Type B pancreatic cell (in vitro differentiated cells): ENCODE measurements at regions not wholly inside any gene's neighbourhood (a gene's known extent, or its start where the extent isn't known, plus 50 kb on each side); places are given as distances from the start of the nearest gene placed in this dataset.

ENCODE experiments used
- DNase-seq: peaks from one replicate; pipeline ENCODE4 v3.0.0; 2021; ENCODE audit warnings: mixed read lengths; ENCODE audit not compliant: unreplicated experiment; ENCODE audit errors: extremely low spot score
- H3K27ac Mint-ChIP-seq: 2 replicates; pipeline ENCODE4 v1.8.0; 2021; ENCODE audit warnings: mild to moderate bottlenecking, mixed read lengths
- H3K27me3 Mint-ChIP-seq: 2 replicates; pipeline ENCODE4 v1.8.0; 2021; ENCODE audit warnings: mixed read lengths
- H3K36me3 Mint-ChIP-seq: 2 replicates; pipeline ENCODE4 v1.8.0; 2021; ENCODE audit warnings: mixed read lengths
- H3K4me1 Mint-ChIP-seq: one replicate; pipeline ENCODE4 v1.8.0; 2021; ENCODE audit warnings: mixed read lengths; ENCODE audit not compliant: unreplicated experiment
- H3K4me3 Mint-ChIP-seq: 2 replicates; pipeline ENCODE4 v1.8.0; 2021; ENCODE audit warnings: mild to moderate bottlenecking, mixed read lengths
- H3K9me3 Mint-ChIP-seq: 2 replicates; pipeline ENCODE4 v1.8.0; 2021; ENCODE audit warnings: mixed read lengths
- CTCF ChIP-seq: fragments of 200-600 bp; sonication (generic); conservative IDR thresholded peaks from 2 replicates; pipeline ENCODE4 v1.5.0; 2021; ENCODE audit warnings: antibody characterized with exemption, mild to moderate bottlenecking

- no peak overlapping the region for H3K4me3 Mint-ChIP-seq
- H3K36me3 Mint-ChIP-seq = no peaks in the 10 kb centered on the region
- DNase-seq = no peak
- no peak overlapping the region for H3K27ac Mint-ChIP-seq
- peaks cover 10% of the 10 kb centered on the region for H3K27me3 Mint-ChIP-seq
- no peaks in the 10 kb centered on the region for H3K9me3 Mint-ChIP-seq
- no peak for TF ChIP-seq CTCF
- H3K4me1 Mint-ChIP-seq = peaks cover 6% of the 10 kb centered on the region
Observed at GRCh38 chr20:4490606-4491280, 195.5 kb upstream of the PRNP start.

DNA sequence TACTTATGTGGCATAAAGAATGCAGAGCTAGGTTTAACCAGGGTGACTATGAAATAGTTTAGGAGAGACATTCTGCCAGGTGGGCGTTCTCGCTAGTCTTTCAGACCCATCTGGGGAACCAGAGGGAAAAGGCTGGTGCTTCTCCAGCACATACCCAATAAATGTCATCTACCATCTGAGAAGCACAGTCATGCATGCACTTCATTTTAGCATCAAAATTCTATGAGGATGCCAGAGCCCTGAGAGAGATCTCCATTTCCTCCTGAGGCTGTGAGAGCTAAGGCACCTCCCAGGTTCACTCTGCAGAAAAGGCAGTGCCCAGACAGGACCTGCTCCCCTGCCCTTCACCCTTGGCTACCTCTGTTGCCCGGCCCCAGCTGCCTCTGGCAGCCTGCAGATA, 196.2 kb upstream of the PRNP start:
- Mint-ChIP-seq H3K27ac (no peak overlapping the region), H3K4me3 (no peak overlapping the region), H3K27me3 (peaks cover 10% of the 10 kb centered on the region), H3K9me3 (no peaks in the 10 kb centered on the region), H3K4me1 (peaks cover 6% of the 10 kb centered on the region), H3K36me3 (no peaks in the 10 kb centered on the region)
- no peak for TF ChIP-seq CTCF
- no peak for DNase-seq

GRCh38 chr20:4488407-4489339, 197.6 kb upstream of the PRNP start:
- peaks cover 10% of the 10 kb centered on the region for H3K27me3 Mint-ChIP-seq
- H3K9me3 Mint-ChIP-seq = no peaks in the 10 kb centered on the region
- TF ChIP-seq CTCF = no peak
- no peak overlapping the region for H3K27ac Mint-ChIP-seq
- H3K36me3 Mint-ChIP-seq = no peaks in the 10 kb centered on the region
- peaks cover 6% of the 10 kb centered on the region for H3K4me1 Mint-ChIP-seq
- DNase-seq = no peak
- H3K4me3 Mint-ChIP-seq = no peak overlapping the region

DNA sequence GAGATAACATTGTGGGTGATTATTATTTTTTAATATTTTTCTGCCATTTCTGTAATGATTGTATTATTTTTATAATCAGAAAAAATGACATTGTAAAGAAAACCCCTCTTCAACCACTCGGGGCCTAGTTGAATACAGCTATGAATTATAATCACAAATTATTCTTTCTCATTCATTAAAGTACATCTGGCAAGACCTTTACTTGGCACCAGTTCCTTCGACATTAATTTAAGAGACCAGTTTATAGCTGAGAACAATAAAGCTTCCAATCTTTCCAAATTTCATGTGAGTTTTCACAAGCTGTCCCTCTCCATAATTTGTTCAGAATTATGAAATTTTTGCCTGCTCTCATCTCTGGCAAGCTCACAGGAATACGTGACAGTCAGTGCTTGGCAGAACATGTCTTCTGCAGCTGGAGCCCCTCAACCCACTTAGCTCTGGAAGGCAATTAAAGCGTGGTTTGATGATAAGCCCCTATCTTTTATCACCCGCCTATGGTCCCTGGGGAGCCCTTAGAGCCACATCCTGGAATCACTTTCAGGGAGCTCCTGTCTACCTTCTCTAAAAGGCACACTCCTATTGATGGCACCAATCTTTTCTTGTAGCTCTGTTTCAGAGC, 201.8 kb upstream of the PRNP start:
- Mint-ChIP-seq H3K36me3 (no peaks in the 10 kb centered on the region), H3K4me3 (no peak overlapping the region), H3K27ac (no peak overlapping the region), H3K4me1 (no peaks in the 10 kb centered on the region), H3K27me3 (peaks cover 28% of the 10 kb centered on the region), H3K9me3 (no peaks in the 10 kb centered on the region)
- DNase-seq = no peak
- no peak for TF ChIP-seq CTCF

DNA sequence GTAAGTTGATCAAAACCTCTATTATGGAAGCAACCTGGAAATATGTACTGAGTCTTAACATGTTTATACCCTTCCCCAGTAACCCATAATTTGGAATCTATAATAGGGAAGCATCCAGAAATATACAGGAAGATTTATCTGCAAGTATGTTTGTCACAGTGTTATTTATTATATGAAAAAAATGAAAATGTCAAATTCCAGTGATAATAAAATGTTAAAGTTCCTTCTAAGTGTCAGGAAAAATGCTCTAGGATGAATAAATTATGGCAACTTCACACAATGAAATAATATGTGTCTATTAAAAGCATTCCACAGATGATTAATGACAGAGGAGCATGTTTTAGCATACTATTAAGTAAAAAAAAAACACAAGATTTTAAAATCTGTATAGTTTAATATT, 202.3 kb upstream of the PRNP start:
- Mint-ChIP-seq H3K27me3 (peaks cover 28% of the 10 kb centered on the region), H3K9me3 (no peaks in the 10 kb centered on the region), H3K4me3 (no peak overlapping the region), H3K27ac (no peak overlapping the region), H3K4me1 (no peaks in the 10 kb centered on the region), H3K36me3 (no peaks in the 10 kb centered on the region)
- DNase-seq = no peak
- no peak for TF ChIP-seq CTCF
